IPS-NIHi11 (cell line): ENCODE measurements at regions not wholly inside any gene's neighbourhood (a gene's known extent, or its start where the extent isn't known, plus 50 kb on each side); places are given as distances from the start of the nearest gene placed in this dataset.

ENCODE experiments used
- DNase-seq: peaks from one replicate; pipeline ENCODE4 v3.0.0; 2012; ENCODE audit warnings: mixed read lengths, low spot score

- no peak for DNase-seq
Measured at GRCh38 chr3:144381607-144382006, 410.0 kb downstream of the DIPK2A start.

- DNase-seq, result no peak
Measured at GRCh38 chr3:144384241-144384979, 412.8 kb downstream of the DIPK2A start.

- no peak for DNase-seq
Measured at GRCh38 chr3:144390786-144391185, 419.2 kb downstream of the DIPK2A start.

GRCh38 chr3:144391236-144391635 lies 419.6 kb downstream of the DIPK2A start:
- DNase-seq, result no peak

- DNase-seq, result no peak
Measured at GRCh38 chr3:144394032-144394431, 422.4 kb downstream of the DIPK2A start.

DNA sequence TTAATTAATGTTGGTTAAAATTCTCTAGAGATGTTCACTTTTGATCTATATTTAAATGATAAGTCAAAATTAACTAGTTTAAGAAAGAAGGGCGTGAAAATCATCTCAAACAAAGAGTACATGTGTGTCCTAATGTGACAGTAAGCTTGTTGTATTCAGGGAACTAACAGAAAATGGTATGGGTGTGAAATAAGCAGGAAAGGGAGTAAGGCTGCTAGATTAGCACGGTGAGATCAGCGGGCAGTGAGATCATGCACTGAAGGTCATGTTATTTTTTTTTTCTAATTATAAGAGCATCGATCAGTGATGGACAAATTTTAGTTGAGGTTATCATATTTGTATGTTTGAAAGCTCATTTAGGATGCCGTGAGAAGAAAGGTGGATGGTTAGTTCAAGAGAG lies 430.8 kb downstream of the DIPK2A start:
- no peak for DNase-seq

DNA sequence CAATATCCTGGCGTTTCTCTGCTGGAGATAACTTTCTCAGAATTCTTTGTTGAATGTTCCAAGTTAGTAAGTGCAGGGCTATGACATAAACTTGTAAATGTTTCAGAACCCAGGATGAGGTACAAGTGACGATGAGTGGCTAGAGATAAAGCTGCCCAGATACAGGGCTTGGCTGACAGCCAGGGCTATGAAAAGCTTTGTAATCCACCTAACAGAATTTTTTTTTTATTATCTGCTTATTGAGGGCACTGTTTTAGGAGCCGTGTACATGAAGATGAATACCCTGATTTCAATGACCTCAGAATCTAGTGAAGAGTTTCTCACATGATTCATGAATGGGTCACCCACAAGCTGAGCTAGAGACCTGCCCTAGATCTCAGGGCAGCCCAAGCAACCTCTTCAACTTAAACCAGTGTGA lies 431.4 kb downstream of the DIPK2A start:
- no peak for DNase-seq

GRCh38 chr3:144407335-144407734 lies 435.7 kb downstream of the DIPK2A start:
- no peak for DNase-seq

DNA sequence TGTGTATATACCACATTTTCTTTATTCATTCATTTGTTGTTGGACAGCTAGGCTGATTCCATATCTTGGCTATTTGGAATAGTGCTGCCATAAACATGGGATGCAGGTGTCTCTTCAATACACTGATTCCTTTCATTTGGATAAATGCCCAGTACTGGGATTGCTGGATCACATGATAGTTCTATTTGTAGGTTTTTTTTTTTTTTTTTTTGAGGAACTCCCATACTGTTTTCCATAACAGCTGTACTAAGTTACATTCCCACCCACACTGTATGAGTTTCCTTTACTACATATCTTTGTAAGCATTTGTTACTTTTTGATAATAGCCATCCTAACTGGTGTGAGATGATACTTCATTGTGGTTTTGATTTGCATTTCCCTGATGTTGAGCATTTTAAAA lies 437.7 kb downstream of the DIPK2A start:
- DNase-seq, result no peak

- no peak for DNase-seq
Measured at GRCh38 chr3:144413068-144413467, 441.4 kb downstream of the DIPK2A start.

GRCh38 chr3:144415492-144415891 lies 443.9 kb downstream of the DIPK2A start:
- DNase-seq, result no peak

DNA sequence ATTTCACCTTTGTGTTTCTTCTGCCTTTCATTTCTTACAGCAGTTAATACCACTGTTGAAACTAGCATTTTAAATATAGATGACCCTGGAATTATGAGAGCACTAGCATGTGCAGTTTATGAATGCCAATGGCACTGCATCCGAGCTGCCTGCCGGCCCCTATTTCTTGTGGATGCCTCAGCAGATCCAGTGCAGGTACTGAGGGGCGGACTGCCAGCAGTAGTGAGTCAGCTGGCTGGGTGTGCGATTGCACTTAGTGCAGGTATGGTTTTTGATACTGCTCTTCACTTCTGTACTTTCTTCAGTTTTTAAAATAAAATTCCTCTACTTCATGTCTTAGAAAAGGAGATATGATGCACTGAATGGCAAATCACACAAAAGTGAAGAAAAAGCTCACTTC lies 453.0 kb downstream of the DIPK2A start:
- DNase-seq, result no peak

GRCh38 chr3:144426366-144426765 lies 454.7 kb downstream of the DIPK2A start:
- DNase-seq, result no peak

GRCh38 chr3:144426967-144427366 lies 455.3 kb downstream of the DIPK2A start:
- DNase-seq, result no peak

DNA sequence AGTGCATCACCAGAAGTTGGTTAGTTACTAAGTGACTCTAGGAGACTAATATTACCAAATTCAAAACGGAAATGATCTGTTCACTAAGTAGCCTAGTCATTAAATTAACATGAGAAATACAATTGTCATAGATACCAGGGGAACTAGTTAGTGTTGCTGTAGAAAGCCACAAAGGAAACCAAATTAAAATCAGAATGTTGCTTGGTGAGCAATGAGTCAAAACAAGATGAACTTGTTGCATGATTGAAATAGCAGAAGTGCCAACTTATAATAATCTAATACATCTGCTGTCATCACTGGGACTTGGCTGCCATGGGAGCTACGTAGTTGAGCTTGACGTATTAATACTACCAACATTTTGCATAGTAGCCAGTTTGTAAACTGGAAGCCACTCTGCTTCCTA lies 458.1 kb downstream of the DIPK2A start:
- no peak for DNase-seq

DNA sequence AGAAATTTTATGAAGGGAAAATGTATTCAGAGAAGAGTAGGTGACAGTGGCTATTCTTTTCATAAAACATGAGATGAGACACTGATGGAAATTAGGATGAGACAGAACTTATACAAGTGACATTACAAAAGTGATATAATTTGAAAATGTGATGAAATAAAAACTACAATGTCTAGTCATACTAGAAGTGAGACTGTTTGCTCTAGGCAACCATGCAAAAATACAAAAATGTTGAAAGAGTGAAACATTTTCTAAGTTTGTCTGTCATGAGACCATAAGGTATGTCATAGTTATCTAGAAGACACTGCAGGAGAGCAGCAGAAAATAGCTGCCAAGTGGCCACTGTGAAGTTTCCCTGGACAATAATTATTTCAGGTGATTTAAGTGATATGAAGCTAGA lies 459.5 kb downstream of the DIPK2A start:
- DNase-seq, result no peak

GRCh38 chr3:144433006-144433405 lies 461.4 kb downstream of the DIPK2A start:
- DNase-seq, result no peak

DNA sequence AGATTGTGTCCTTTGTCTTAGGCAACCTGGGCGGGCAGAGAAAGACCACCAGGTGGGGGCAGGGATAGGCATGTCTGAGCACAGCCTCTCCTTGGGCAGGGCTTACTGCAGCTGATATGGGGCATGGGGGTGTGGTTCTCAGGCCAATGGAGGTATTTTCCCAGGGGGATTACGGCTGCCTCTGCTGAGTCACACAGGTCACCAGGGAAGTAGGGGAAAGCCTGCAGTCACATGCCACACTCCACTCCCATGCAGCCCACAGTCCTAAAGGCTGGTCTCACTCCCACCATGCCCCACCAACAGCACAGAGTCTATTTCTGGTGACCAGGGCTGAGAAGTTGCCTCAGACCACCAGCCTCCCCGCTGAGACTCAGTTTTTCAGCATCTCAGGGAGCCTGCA lies 466.4 kb downstream of the DIPK2A start:
- DNase-seq, result no peak

- no peak for DNase-seq
Measured at GRCh38 chr3:144444061-144444460, 472.4 kb downstream of the DIPK2A start.

DNA sequence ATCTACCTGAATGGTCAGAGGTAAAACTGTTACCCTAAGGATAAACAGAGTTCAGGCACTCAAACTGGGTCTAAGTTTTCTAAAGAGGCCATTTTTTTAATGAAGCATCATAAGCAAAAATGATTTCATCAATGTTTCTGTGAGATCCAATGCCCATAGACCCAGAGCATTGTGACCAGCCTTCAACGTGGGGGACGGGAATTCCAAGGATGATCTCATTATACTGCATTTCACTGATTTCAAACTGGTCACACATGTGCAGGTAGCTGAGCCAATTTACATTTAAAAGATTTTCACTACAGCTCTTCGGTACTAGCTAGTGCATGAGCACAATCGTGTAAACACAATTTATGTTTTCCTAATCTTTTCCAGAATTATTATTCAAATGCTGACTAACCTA lies 472.9 kb downstream of the DIPK2A start:
- no peak for DNase-seq

GRCh38 chr3:144455841-144456440 lies 484.3 kb downstream of the DIPK2A start:
- DNase-seq, result no peak

- no peak for DNase-seq
Measured at GRCh38 chr3:144457758-144458157, 486.1 kb downstream of the DIPK2A start.

GRCh38 chr3:144458283-144458682 lies 486.7 kb downstream of the DIPK2A start:
- DNase-seq, result no peak

- no peak for DNase-seq
Measured at GRCh38 chr3:144462337-144462736, 490.7 kb downstream of the DIPK2A start.
